ENCODE measurements at regions not wholly inside any gene's neighbourhood (a gene's known extent, or its start where the extent isn't known, plus 50 kb on each side); places are given as distances from the start of the nearest gene placed in this dataset.

GRCh38 chr2:53366543-53366942 is 401.1 kb upstream of the CHAC2 start:
- Histone ChIP-seq H4K20me1 (ENCODE audit: control insufficient read depth, insufficient read depth, low read depth, low read length) (no peaks in the 10 kb centered on the region), H3K4me3 (ENCODE audit: low read length) (no peak overlapping the region), H3K4me2 (ENCODE audit: low read length) (no peak overlapping the region), H3K9me3 (ENCODE audit: control insufficient read depth, insufficient read depth, low read length) (no peaks in the 10 kb centered on the region), H3K4me1 (ENCODE audit: control insufficient read depth, low read length) (no peaks in the 10 kb centered on the region), H3F3A (ENCODE audit: control insufficient read depth, insufficient read depth) (no peaks in the 10 kb centered on the region), H3K9me2 (replicated peaks; ENCODE audit: control insufficient read depth, low read length) (no peaks in the 10 kb centered on the region), H3K27me3 (ENCODE audit: control insufficient read depth, low read length) (no peaks in the 10 kb centered on the region), H3K79me2 (ENCODE audit: control insufficient read depth, low read length) (no peaks in the 10 kb centered on the region), H3K27ac (ENCODE audit: low read depth, low read length) (no peak overlapping the region), H3K36me3 (ENCODE audit: control insufficient read depth, low read length) (no peaks in the 10 kb centered on the region)
- TF ChIP-seq CTCF (IDR thresholded peaks at IDR 0.05; ENCODE audit: low read depth, low read length, poor library complexity, severe bottlenecking) (no peak), EZH2phosphoT487 (IDR thresholded peaks at IDR 0.05; ENCODE audit: borderline replicate concordance, low read length) (no peak)

- Histone ChIP-seq H4K20me1 (ENCODE audit: control insufficient read depth, insufficient read depth, low read depth, low read length) (no peaks in the 10 kb centered on the region), H3K9me2 (replicated peaks; ENCODE audit: control insufficient read depth, low read length) (no peaks in the 10 kb centered on the region), H3K27ac (ENCODE audit: low read depth, low read length) (no peak overlapping the region), H3K4me1 (ENCODE audit: control insufficient read depth, low read length) (no peaks in the 10 kb centered on the region), H3K4me2 (ENCODE audit: low read length) (no peak overlapping the region), H3K36me3 (ENCODE audit: control insufficient read depth, low read length) (no peaks in the 10 kb centered on the region), H3K9me3 (ENCODE audit: control insufficient read depth, insufficient read depth, low read length) (no peaks in the 10 kb centered on the region), H3K79me2 (ENCODE audit: control insufficient read depth, low read length) (no peaks in the 10 kb centered on the region), H3K27me3 (ENCODE audit: control insufficient read depth, low read length) (no peaks in the 10 kb centered on the region), H3F3A (ENCODE audit: control insufficient read depth, insufficient read depth) (no peaks in the 10 kb centered on the region), H3K4me3 (ENCODE audit: low read length) (no peak overlapping the region)
- no peak for TF ChIP-seq CTCF (IDR thresholded peaks at IDR 0.05; ENCODE audit: low read depth, low read length, poor library complexity, severe bottlenecking)
- TF ChIP-seq EZH2phosphoT487 (IDR thresholded peaks at IDR 0.05; ENCODE audit: borderline replicate concordance, low read length): no peak
Observed at GRCh38 chr2:53362934-53363333, 404.7 kb upstream of the CHAC2 start.

- H3K9me2 ChIP-seq (replicated peaks; ENCODE audit: control insufficient read depth, low read length): no peaks in the 10 kb centered on the region
- no peak for TF ChIP-seq EZH2phosphoT487 (IDR thresholded peaks at IDR 0.05; ENCODE audit: borderline replicate concordance, low read length)
- no peak for TF ChIP-seq CTCF (IDR thresholded peaks at IDR 0.05; ENCODE audit: low read depth, low read length, poor library complexity, severe bottlenecking)
- H3K27ac ChIP-seq (ENCODE audit: low read depth, low read length): no peak overlapping the region
- H3K9me3 ChIP-seq (ENCODE audit: control insufficient read depth, insufficient read depth, low read length): peaks cover 4% of the 10 kb centered on the region; the same call in 1 of the 2 replicates
- H3K27me3 ChIP-seq (ENCODE audit: control insufficient read depth, low read length): no peaks in the 10 kb centered on the region
- H3K79me2 ChIP-seq (ENCODE audit: control insufficient read depth, low read length): no peaks in the 10 kb centered on the region
- H3K4me1 ChIP-seq (ENCODE audit: control insufficient read depth, low read length): no peaks in the 10 kb centered on the region
- H3F3A ChIP-seq (ENCODE audit: control insufficient read depth, insufficient read depth): no peaks in the 10 kb centered on the region
- H3K36me3 ChIP-seq (ENCODE audit: control insufficient read depth, low read length): no peaks in the 10 kb centered on the region
- no peak overlapping the region for H3K4me3 ChIP-seq (ENCODE audit: low read length)
- no peaks in the 10 kb centered on the region for H4K20me1 ChIP-seq (ENCODE audit: control insufficient read depth, insufficient read depth, low read depth, low read length)
- no peak overlapping the region for H3K4me2 ChIP-seq (ENCODE audit: low read length)
Observed at GRCh38 chr2:53356291-53356905, 411.2 kb upstream of the CHAC2 start.

Data from DOHH2 (cell line).